Aorta (tissue), 5 donors: ENCODE measurements at regions not wholly inside any gene's neighbourhood (a gene's known extent, or its start where the extent isn't known, plus 50 kb on each side); places are given as distances from the start of the nearest gene placed in this dataset.

Experiments used
- ATAC-seq: fragments of 200-7000 bp; cut with Tn5 transposase; one replicate; pipeline ENCODE4 v1.9.1; 2022; ENCODE audit warnings: moderate library complexity; ENCODE audit not compliant: low FRiP score
- DNase-seq, 2 donors: peaks; one replicate each; pipeline ENCODE4 v3.0.0-alpha.2; 2020
- H3K27ac ChIP-seq, 2 donors: one replicate each; pipeline ENCODE4 v1.5.1; 2013; ENCODE audit warnings: low read length in 2 of 2, mild to moderate bottlenecking in 2 of 2, moderate library complexity in 2 of 2, control low read depth in 1 of 2, inconsistent platforms in 1 of 2, low read depth in 1 of 2
- H3K27me3 ChIP-seq, 2 donors: one replicate each; pipeline ENCODE4 v1.6.1; 2013; ENCODE audit warnings: control low read depth in 1 of 2, low read length in 1 of 2, mild to moderate bottlenecking in 1 of 2, moderate library complexity in 1 of 2; ENCODE audit not compliant: insufficient read depth in 2 of 2, control insufficient read depth in 1 of 2
- H3K36me3 ChIP-seq, 2 donors: one replicate each; pipeline ENCODE4 v1.6.1; 2013; ENCODE audit warnings: control low read depth in 1 of 2, low read length in 1 of 2, mild to moderate bottlenecking in 1 of 2; ENCODE audit not compliant: insufficient read depth in 2 of 2, control insufficient read depth in 1 of 2
- H3K4me1 ChIP-seq, 2 donors: one replicate each; pipeline ENCODE4 v1.6.1; 2013; ENCODE audit warnings: low read length in 2 of 2, control low read depth in 1 of 2, mild to moderate bottlenecking in 1 of 2, moderate library complexity in 1 of 2; ENCODE audit not compliant: insufficient read depth in 2 of 2, control insufficient read depth in 1 of 2
- H3K4me3 ChIP-seq, 2 donors: one replicate each; pipeline ENCODE4 v1.5.1; 2013; ENCODE audit warnings: low read length in 2 of 2, control low read depth in 1 of 2, mild to moderate bottlenecking in 1 of 2
- H3K9me3 ChIP-seq: one replicate; pipeline ENCODE4 v1.6.1; 2013; ENCODE audit warnings: mild to moderate bottlenecking, low read length; ENCODE audit not compliant: control insufficient read depth
- WGBS, 2 donors: extraction: QIAGEN DNeasy Blood & Tissue Kit; methylation state at CpG; one replicate each; pipeline ENCODE4 v1.1.7; 2013; 5-methylcytosine and 5-hydroxymethylcytosine counted together
- intact Hi-C, 2 donors: fragments of 100-400 bp; cut with DNase I; formaldehyde crosslinking; loops; one replicate each; pipeline versions ENCODE4 v1.14.2 to v1.15.0; 2022
- donor health status: healthy with polysubstance abuse.
- donor health status: Bipolar disorder and iron deficiency.
- donor health status: DM: no; HTN: no; CAD: no.
- donor health status: DM: no; HTN: no; CAD: no.
- donor health status: DM: yes; HTN: yes; CAD: no.

DNA sequence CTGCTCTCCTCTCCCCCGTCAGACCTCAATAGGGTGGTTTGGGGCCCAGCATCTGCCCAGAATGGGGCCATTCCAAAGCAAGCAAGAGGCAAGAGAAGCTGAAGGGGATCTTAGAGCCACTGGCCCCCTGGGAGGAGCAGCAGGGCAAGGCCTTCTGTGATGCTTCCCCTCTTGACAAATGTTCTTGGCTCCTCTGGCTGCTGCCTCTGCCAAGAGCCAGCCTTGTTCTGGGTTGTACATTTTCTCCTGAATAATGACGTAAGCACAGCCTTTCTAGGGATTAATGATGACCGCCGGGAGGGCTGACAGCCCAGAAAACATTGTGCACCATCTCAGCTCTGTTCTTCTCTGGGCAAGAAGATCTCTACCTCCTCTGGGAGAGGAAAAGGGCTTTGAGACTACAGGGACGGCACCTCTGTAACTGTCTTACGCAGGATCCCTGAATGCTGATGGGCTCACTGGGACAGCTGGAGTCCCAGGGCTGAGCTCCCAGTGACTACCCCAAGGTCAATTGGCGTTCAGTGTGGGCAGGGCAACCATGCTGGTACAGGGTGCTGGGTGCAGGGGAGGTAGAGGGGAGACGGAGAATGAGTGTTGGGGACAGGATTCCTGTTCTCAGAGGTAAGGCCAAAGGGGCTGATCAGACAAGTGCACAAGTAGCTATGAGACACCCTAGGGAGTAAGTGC, 253.3 kb downstream of the FAM43A start:
- Histone ChIP-seq H3K9me3 (no peaks in the 10 kb centered on the region), H3K36me3 (no peaks in the 10 kb centered on the region), H3K4me3 (no peak overlapping the region), H3K4me1 (no peaks in the 10 kb centered on the region), H3K27me3 (no peaks in the 10 kb centered on the region), H3K27ac (no peak overlapping the region)
- 43 to 44% methylated on average over 8 of the region's 8 CpGs for WGBS, 2 donors
- ATAC-seq (no peak), DNase-seq (no peak)
- intact Hi-C loops, result no loop called here

DNA sequence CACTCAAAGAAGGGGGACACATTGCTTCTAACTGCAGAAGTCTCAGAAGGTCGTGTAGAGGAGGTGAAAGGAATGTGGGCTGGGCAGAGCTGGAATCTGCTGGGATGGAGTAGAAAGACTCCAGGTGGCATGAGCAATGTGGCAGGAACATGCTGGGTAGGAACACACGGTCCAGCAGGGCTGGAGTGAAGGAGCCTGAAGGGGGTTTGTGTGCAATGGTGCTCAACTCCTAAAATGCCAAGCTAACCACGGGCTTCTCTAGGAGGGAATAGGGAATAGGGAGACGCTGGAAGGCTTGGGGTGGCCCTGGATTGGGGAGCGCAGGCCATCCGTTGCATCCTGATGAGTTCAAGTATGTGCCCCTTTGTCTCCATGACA, 253.8 kb downstream of the FAM43A start:
- H3K4me3 ChIP-seq, result no peak overlapping the region
- 84 to 86% methylated on average over 6 of the region's 6 CpGs for WGBS, 2 donors
- no peaks in the 10 kb centered on the region for H3K9me3 ChIP-seq
- intact Hi-C loops, result no loop called here
- no peak overlapping the region for H3K27ac ChIP-seq
- H3K27me3 ChIP-seq, result no peaks in the 10 kb centered on the region
- no peaks in the 10 kb centered on the region for H3K4me1 ChIP-seq
- ATAC-seq (no peak), DNase-seq (no peak)
- no peaks in the 10 kb centered on the region for H3K36me3 ChIP-seq

DNA sequence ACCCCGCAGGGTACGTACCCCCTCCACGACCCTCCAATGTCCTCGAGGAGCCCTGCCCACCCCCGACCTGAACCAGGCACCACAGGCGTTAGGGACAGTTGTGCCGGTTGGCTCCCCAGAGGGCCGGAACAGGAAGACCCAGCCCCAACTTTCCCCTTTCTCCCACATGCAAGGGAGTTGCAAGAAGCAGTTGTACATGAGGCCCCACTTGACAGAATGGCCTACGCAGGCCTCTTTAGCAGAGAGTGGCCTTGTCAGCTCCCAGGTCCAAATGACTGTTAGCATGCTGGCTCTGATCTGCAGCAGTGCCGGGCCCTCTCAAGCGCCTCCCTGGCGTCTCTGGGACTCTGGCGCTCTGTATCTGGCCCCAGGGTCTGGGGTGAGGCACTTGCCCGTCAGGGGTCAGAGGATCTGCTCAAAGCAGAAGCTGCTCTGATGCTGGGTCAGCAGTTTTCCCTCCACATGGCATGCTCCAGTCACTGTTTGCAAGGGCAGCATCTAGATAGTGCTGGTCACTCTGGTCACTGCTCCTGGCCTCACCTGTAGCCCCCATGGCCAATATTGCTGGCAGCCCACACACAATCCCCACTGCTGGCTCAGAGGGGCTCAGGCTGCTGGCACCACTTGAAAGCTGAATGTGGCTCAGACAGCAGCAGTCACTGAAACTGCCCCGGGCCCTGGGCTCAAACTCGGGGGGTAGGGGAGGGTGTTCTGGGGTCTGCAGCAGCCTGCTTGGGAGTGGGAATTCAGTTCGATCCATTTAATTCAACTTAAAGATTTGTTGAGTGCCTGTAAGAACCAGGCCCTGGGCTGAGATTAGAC, 254.5 kb downstream of the FAM43A start:
- DNase-seq (peak in 1 of 2 donors; percentile 80), ATAC-seq (peak; percentile 10)
- no peak overlapping the region for H3K4me3 ChIP-seq
- H3K4me1 ChIP-seq, result no peaks in the 10 kb centered on the region
- intact Hi-C loops, result no loop called here
- no peaks in the 10 kb centered on the region for H3K36me3 ChIP-seq
- H3K27ac ChIP-seq, result no peak overlapping the region
- H3K27me3 ChIP-seq, result no peaks in the 10 kb centered on the region
- no peaks in the 10 kb centered on the region for H3K9me3 ChIP-seq
- WGBS, 2 donors, result 93 to 96% methylated on average over 17 of the region's 17 CpGs

DNA sequence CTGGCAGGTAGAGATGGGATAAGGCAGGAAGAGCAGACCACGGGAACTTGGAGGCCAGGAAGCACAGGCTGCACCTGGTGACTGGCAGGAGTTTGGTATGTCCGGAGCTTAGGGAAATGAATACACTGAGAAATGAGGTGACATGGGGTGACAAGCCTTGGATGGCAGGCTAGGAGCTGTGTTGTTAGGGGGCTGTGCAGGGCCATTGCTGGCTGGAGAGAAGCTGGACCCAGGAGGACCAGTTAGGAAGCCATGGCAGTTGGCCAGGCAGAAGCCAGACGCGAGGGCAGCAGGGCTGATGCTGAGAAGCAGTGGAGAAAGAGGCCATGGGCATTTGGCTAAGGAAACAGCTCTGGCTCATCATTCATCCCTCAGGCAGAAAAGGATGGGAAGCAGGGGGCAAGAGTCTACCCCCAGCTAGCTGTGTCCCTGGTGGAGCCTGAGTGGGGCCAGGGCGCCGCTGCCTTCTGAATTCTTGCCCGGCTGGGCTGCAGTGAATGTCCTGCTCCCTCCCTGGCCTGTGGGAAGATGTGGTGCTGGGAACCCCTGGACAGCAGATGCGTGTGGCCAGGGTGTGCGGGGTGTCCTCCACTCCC, 255.8 kb downstream of the FAM43A start:
- Histone ChIP-seq H3K36me3 (no peaks in the 10 kb centered on the region), H3K4me1 (no peaks in the 10 kb centered on the region), H3K9me3 (no peaks in the 10 kb centered on the region), H3K27ac (no peak overlapping the region), H3K27me3 (no peaks in the 10 kb centered on the region), H3K4me3 (no peak overlapping the region)
- no peak for ATAC-seq
- intact Hi-C loops, result no loop called here
- DNase-seq, result no peak
- WGBS, 2 donors, result 84 to 86% methylated on average over 9 of the region's 9 CpGs

DNA sequence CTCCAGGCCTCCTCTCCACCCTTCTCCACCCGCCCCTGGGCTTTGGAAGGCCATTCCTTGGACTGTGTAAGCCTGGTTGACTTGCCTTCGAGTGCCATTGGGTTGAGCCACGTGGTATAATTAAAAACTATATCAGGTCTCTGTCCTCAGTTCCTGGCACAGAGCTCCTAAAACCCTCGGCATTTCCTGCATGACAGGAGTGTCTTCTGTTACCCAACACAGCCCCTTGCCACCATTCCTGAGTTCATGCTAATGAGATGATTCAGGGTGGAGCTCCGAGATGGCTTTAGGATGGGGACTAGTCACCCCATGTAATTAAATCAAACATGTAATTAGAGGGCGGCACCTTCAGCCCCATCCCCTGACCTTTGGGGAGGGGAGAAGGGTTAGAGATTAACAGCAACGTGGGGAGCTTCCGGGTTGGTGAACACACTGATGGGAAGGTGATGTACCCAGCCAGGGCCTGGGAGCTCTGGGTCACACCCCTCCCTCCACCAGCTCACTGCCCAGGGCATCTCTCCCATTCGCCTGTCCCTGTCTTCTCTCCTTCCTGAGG, 256.4 kb downstream of the FAM43A start:
- Histone ChIP-seq H3K27ac (no peak overlapping the region), H3K4me3 (no peak overlapping the region), H3K36me3 (no peaks in the 10 kb centered on the region), H3K27me3 (no peaks in the 10 kb centered on the region), H3K9me3 (no peaks in the 10 kb centered on the region), H3K4me1 (no peaks in the 10 kb centered on the region)
- DNase-seq, result no peak
- 83 to 84% methylated on average over 8 to 9 of the region's 9 CpGs for WGBS, 2 donors
- intact Hi-C loops, result no loop called here
- ATAC-seq, result no peak

DNA sequence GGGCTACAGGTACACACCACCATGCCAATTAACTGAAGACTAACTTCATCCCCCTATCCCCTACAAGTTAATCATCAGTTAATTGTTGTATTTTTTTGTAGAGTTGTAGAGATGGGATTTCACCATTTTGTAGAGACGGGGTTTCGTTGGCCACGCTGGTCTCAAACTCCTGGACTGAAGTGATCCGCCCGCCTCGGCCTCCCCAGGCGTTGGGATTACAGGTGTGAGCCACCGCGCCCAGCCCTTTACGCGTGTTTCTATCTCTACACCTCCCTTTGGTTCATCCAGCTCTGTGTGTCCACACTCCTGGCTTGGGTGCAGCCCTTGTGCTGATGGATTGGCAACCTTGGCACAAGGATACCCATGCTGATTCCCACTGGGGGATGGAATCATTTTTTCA, 258.8 kb downstream of the FAM43A start:
- WGBS, 2 donors, result 98 to 100% methylated on average over 11 of the region's 11 CpGs
- ATAC-seq (no peak), DNase-seq (no peak)
- Histone ChIP-seq H3K4me3 (no peak overlapping the region), H3K27me3 (no peaks in the 10 kb centered on the region), H3K9me3 (peaks cover 3% of the 10 kb centered on the region), H3K27ac (no peak overlapping the region), H3K36me3 (no peaks in the 10 kb centered on the region), H3K4me1 (no peaks in the 10 kb centered on the region)
- intact Hi-C loops, result no loop called here

DNA sequence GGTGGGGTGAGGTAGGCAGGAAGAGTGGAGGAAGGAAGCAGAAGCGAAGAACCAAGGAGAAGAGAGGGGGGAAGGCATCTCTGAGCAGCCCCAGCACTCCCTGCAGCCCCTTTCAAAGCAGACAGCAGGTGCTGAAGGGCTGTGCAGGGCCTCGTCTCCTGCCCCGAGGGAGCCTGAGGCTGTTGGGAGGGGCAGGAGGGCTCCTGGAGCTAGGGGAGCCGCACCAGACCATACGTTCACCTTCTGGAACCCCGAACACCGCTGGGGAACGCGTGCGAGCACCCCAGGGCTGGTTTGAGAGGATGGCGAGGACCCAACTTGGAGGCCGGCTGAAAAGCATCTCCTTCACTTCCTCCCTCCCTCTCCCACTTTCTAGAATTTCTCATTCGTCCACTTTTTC, 259.8 kb downstream of the FAM43A start:
- no peak for DNase-seq
- H3K27me3 ChIP-seq, result no peaks in the 10 kb centered on the region
- no peak overlapping the region for H3K27ac ChIP-seq
- no peaks in the 10 kb centered on the region for H3K4me1 ChIP-seq
- 80 to 85% methylated on average over 13 of the region's 13 CpGs for WGBS, 2 donors
- no peak overlapping the region for H3K4me3 ChIP-seq
- no peaks in the 10 kb centered on the region for H3K36me3 ChIP-seq
- peaks cover 3% of the 10 kb centered on the region for H3K9me3 ChIP-seq
- intact Hi-C loops, result no loop called here
- no peak for ATAC-seq

DNA sequence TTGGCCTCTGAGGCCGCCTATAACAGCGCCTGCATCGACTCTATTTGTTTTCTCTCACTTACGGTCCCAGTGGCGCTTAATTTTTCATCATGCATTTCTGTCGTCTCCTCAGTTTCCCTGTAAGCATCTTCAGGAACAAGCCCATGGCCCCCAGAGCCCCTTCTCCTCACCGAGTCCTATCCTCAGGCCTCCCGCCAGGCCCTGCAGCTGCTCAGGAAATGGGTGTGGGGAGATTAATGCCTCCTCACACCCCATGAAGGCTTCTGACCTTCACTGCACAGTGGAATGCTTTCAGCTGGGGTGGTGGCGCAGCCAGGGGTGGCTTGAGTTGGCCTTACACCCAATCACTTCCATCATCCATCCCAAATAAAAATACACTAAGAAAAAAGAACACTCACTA, 260.4 kb downstream of the FAM43A start:
- 76 to 84% methylated on average over 9 of the region's 9 CpGs for WGBS, 2 donors
- Histone ChIP-seq H3K4me3 (no peak overlapping the region), H3K9me3 (peaks cover 3% of the 10 kb centered on the region), H3K36me3 (no peaks in the 10 kb centered on the region), H3K27ac (no peak overlapping the region), H3K27me3 (no peaks in the 10 kb centered on the region), H3K4me1 (no peaks in the 10 kb centered on the region)
- no peak for ATAC-seq
- no peak for DNase-seq
- intact Hi-C loops, result no loop called here
